Stimulated activated naive CD8-positive, alpha-beta T cell treated with anti-CD3 and anti-CD28 coated beads, Interleukin-15, Interleukin-2, amounts not matched to agents 100 ng/mL and 50 ng/mL, for 24 hours (primary cell): ENCODE measurements at regions not wholly inside any gene's neighbourhood (a gene's known extent, or its start where the extent isn't known, plus 50 kb on each side); places are given as distances from the start of the nearest gene placed in this dataset.
"Not testable (repeated sequence)": the region's sequence is repeated elsewhere in the genome, so short reads cannot be mapped to it uniquely, and the experiment has no call there.

Experiments used
- H3K27ac Mint-ChIP-seq: one replicate; pipeline ENCODE4 v1.8.0; 2021; ENCODE audit warnings: mild to moderate bottlenecking, mixed read lengths
- H3K27me3 Mint-ChIP-seq: one replicate; pipeline ENCODE4 v1.8.0; 2021; ENCODE audit warnings: mixed read lengths
- H3K36me3 Mint-ChIP-seq: one replicate; pipeline ENCODE4 v1.8.0; 2021; ENCODE audit warnings: low read depth, mixed read lengths
- H3K4me1 Mint-ChIP-seq: one replicate; pipeline ENCODE4 v1.8.0; 2021; ENCODE audit warnings: low read depth, mixed read lengths
- H3K4me3 Mint-ChIP-seq: one replicate; pipeline ENCODE4 v1.8.0; 2021; ENCODE audit warnings: mild to moderate bottlenecking, mixed read lengths
- H3K9me3 Mint-ChIP-seq: one replicate; pipeline ENCODE4 v1.8.0; 2021; ENCODE audit warnings: mixed read lengths

GRCh38 chr20:1799746-1800145 lies 95.5 kb upstream of the SIRPA start:
- peaks cover 19% of the 10 kb centered on the region for H3K4me1 Mint-ChIP-seq
- H3K4me3 Mint-ChIP-seq, result not testable (repeated sequence)

GRCh38 chr20:1798982-1799381 lies 96.2 kb upstream of the SIRPA start:
- H3K27ac Mint-ChIP-seq, result no peak overlapping the region
- no peak overlapping the region for H3K4me3 Mint-ChIP-seq
- peaks cover 45% of the 10 kb centered on the region for H3K27me3 Mint-ChIP-seq
- H3K4me1 Mint-ChIP-seq, result peaks cover 17% of the 10 kb centered on the region
- H3K36me3 Mint-ChIP-seq, result no peaks in the 10 kb centered on the region
- H3K9me3 Mint-ChIP-seq, result no peaks in the 10 kb centered on the region

More at GRCh38 chr20:1799746-1800145, 95.5 kb upstream of the SIRPA start:
- H3K9me3 Mint-ChIP-seq, H3K36me3 Mint-ChIP-seq, H3K27ac Mint-ChIP-seq: not testable (repeated sequence)
- peaks cover 53% of the 10 kb centered on the region for H3K27me3 Mint-ChIP-seq

- H3K9me3 Mint-ChIP-seq, result no peaks in the 10 kb centered on the region
- no peak overlapping the region for H3K4me3 Mint-ChIP-seq
- no peak overlapping the region for H3K27ac Mint-ChIP-seq
- no peaks in the 10 kb centered on the region for H3K4me1 Mint-ChIP-seq
- H3K36me3 Mint-ChIP-seq, result no peaks in the 10 kb centered on the region
- H3K27me3 Mint-ChIP-seq, result peaks cover 18% of the 10 kb centered on the region
Measured at GRCh38 chr20:1793821-1794220, 101.4 kb upstream of the SIRPA start.

GRCh38 chr20:1792274-1792673 lies 102.9 kb upstream of the SIRPA start:
- Mint-ChIP-seq H3K36me3 (no peaks in the 10 kb centered on the region), H3K9me3 (no peaks in the 10 kb centered on the region), H3K27me3 (peaks cover 23% of the 10 kb centered on the region), H3K4me1 (no peaks in the 10 kb centered on the region), H3K27ac (no peak overlapping the region), H3K4me3 (no peak overlapping the region)

GRCh38 chr20:1790386-1790785 lies 104.8 kb upstream of the SIRPA start:
- Mint-ChIP-seq H3K27me3 (peaks cover 33% of the 10 kb centered on the region), H3K9me3 (no peaks in the 10 kb centered on the region), H3K4me1 (no peaks in the 10 kb centered on the region), H3K4me3 (no peak overlapping the region), H3K36me3 (no peaks in the 10 kb centered on the region), H3K27ac (no peak overlapping the region)

GRCh38 chr20:1788044-1788443 lies 107.2 kb upstream of the SIRPA start:
- H3K27me3 Mint-ChIP-seq, result peaks cover 46% of the 10 kb centered on the region
- no peaks in the 10 kb centered on the region for H3K4me1 Mint-ChIP-seq
- H3K4me3 Mint-ChIP-seq, result no peak overlapping the region
- H3K36me3 Mint-ChIP-seq, result no peaks in the 10 kb centered on the region
- H3K9me3 Mint-ChIP-seq, result no peaks in the 10 kb centered on the region
- no peak overlapping the region for H3K27ac Mint-ChIP-seq

- Mint-ChIP-seq H3K27me3 (peaks cover 45% of the 10 kb centered on the region), H3K36me3 (no peaks in the 10 kb centered on the region), H3K4me1 (no peaks in the 10 kb centered on the region)
Measured at GRCh38 chr20:1786486-1786885, 108.7 kb upstream of the SIRPA start.

GRCh38 chr20:1784586-1784985 lies 110.6 kb upstream of the SIRPA start:
- Mint-ChIP-seq H3K9me3 (no peaks in the 10 kb centered on the region), H3K36me3 (no peaks in the 10 kb centered on the region), H3K4me3 (no peak overlapping the region), H3K27ac (no peak overlapping the region), H3K27me3 (peaks cover 46% of the 10 kb centered on the region), H3K4me1 (no peaks in the 10 kb centered on the region)

More at GRCh38 chr20:1786486-1786885, 108.7 kb upstream of the SIRPA start:
- no peak overlapping the region for H3K4me3 Mint-ChIP-seq
- no peak overlapping the region for H3K27ac Mint-ChIP-seq
- no peaks in the 10 kb centered on the region for H3K9me3 Mint-ChIP-seq

- Mint-ChIP-seq H3K36me3 (no peaks in the 10 kb centered on the region), H3K4me1 (no peaks in the 10 kb centered on the region), H3K27me3 (peaks cover 42% of the 10 kb centered on the region), H3K4me3 (no peak overlapping the region), H3K9me3 (no peaks in the 10 kb centered on the region), H3K27ac (no peak overlapping the region)
Measured at GRCh38 chr20:1783245-1783644, 112.0 kb upstream of the SIRPA start.

GRCh38 chr20:1782181-1782580 lies 113.0 kb upstream of the SIRPA start:
- H3K36me3 Mint-ChIP-seq, result no peaks in the 10 kb centered on the region
- H3K4me1 Mint-ChIP-seq, result peaks cover 4% of the 10 kb centered on the region
- no peak overlapping the region for H3K27ac Mint-ChIP-seq
- H3K4me3 Mint-ChIP-seq, result no peak overlapping the region
- H3K27me3 Mint-ChIP-seq, result peaks cover 36% of the 10 kb centered on the region
- H3K9me3 Mint-ChIP-seq, result no peaks in the 10 kb centered on the region

- Mint-ChIP-seq H3K4me3 (no peak overlapping the region), H3K9me3 (no peaks in the 10 kb centered on the region), H3K36me3 (no peaks in the 10 kb centered on the region), H3K27me3 (peaks cover 21% of the 10 kb centered on the region), H3K4me1 (peaks cover 14% of the 10 kb centered on the region), H3K27ac (no peak overlapping the region)
Measured at GRCh38 chr20:1779567-1779966, 115.6 kb upstream of the SIRPA start.

- Mint-ChIP-seq H3K9me3 (no peaks in the 10 kb centered on the region), H3K36me3 (no peaks in the 10 kb centered on the region), H3K4me1 (peaks cover 14% of the 10 kb centered on the region), H3K27ac (no peak overlapping the region), H3K27me3 (peaks cover 11% of the 10 kb centered on the region), H3K4me3 (no peak overlapping the region)
Measured at GRCh38 chr20:1778338-1778737, 116.9 kb upstream of the SIRPA start.

GRCh38 chr20:1777476-1777820 lies 117.8 kb upstream of the SIRPA start:
- H3K27ac Mint-ChIP-seq, result no peak overlapping the region
- H3K4me3 Mint-ChIP-seq, result peak overlapping the region; percentile 82
- H3K27me3 Mint-ChIP-seq, result peaks cover 11% of the 10 kb centered on the region
- H3K9me3 Mint-ChIP-seq, result no peaks in the 10 kb centered on the region
- H3K4me1 Mint-ChIP-seq, result peaks cover 14% of the 10 kb centered on the region
- H3K36me3 Mint-ChIP-seq, result no peaks in the 10 kb centered on the region

GRCh38 chr20:1776681-1777475 lies 118.3 kb upstream of the SIRPA start:
- Mint-ChIP-seq H3K4me1 (peaks cover 14% of the 10 kb centered on the region), H3K36me3 (no peaks in the 10 kb centered on the region), H3K27ac (no peak overlapping the region), H3K4me3 (peak overlapping the region; percentile 82), H3K9me3 (no peaks in the 10 kb centered on the region), H3K27me3 (peaks cover 11% of the 10 kb centered on the region)

GRCh38 chr20:1775117-1775516 lies 117.5 kb upstream of the SIRPG start:
- Mint-ChIP-seq H3K4me1 (peaks cover 14% of the 10 kb centered on the region), H3K4me3 (no peak overlapping the region), H3K27ac (no peak overlapping the region), H3K36me3 (no peaks in the 10 kb centered on the region), H3K9me3 (no peaks in the 10 kb centered on the region), H3K27me3 (peaks cover 4% of the 10 kb centered on the region)

GRCh38 chr20:1774479-1774878 lies 116.9 kb upstream of the SIRPG start:
- no peak overlapping the region for H3K27ac Mint-ChIP-seq
- H3K4me3 Mint-ChIP-seq, result no peak overlapping the region
- H3K9me3 Mint-ChIP-seq, result no peaks in the 10 kb centered on the region
- H3K4me1 Mint-ChIP-seq, result peaks cover 14% of the 10 kb centered on the region
- no peaks in the 10 kb centered on the region for H3K36me3 Mint-ChIP-seq
- H3K27me3 Mint-ChIP-seq, result no peaks in the 10 kb centered on the region
